Trophoblast cell (in vitro differentiated cells and primary cell): ENCODE measurements at regions not wholly inside any gene's neighbourhood (a gene's known extent, or its start where the extent isn't known, plus 50 kb on each side); places are given as distances from the start of the nearest gene placed in this dataset.
"Not testable (repeated sequence)": the region's sequence is repeated elsewhere in the genome, so short reads cannot be mapped to it uniquely, and the experiment has no call there.

Experiments
- DNase-seq, 2 donors: peaks; one replicate each; pipeline ENCODE4 v3.0.0-alpha.2; 2016
- H2AFZ ChIP-seq: 2 replicates; pipeline ENCODE4 v1.6.1; 2013; ENCODE audit warnings: low read length, moderate library complexity, mild to moderate bottlenecking; ENCODE audit not compliant: insufficient read depth, poor library complexity
- H2AK5ac ChIP-seq: 2 replicates; pipeline ENCODE4 v1.6.1; 2013; ENCODE audit warnings: mild to moderate bottlenecking, low read length
- H2BK120ac ChIP-seq: 2 replicates; pipeline ENCODE4 v1.6.1; 2013; ENCODE audit warnings: low read length, mild to moderate bottlenecking, moderate library complexity; ENCODE audit not compliant: insufficient read depth, poor library complexity
- H2BK12ac ChIP-seq: 2 replicates; pipeline ENCODE4 v1.6.1; 2013; ENCODE audit warnings: mild to moderate bottlenecking, low read length, moderate library complexity
- H2BK5ac ChIP-seq: 2 replicates; pipeline ENCODE4 v1.6.1; 2013; ENCODE audit warnings: low read length, low read depth, moderate library complexity, mild to moderate bottlenecking; ENCODE audit not compliant: poor library complexity
- H3K14ac ChIP-seq: 2 replicates; pipeline ENCODE4 v1.6.1; 2013; ENCODE audit warnings: mild to moderate bottlenecking, low read length
- H3K18ac ChIP-seq: 2 replicates; pipeline ENCODE4 v1.6.1; 2013; ENCODE audit warnings: mild to moderate bottlenecking, low read length
- H3K23ac ChIP-seq: 2 replicates; pipeline ENCODE4 v1.6.1; 2013; ENCODE audit warnings: low read length
- H3K27ac ChIP-seq: 2 replicates; pipeline ENCODE4 v1.5.1; 2013; ENCODE audit warnings: low read depth, mild to moderate bottlenecking, inconsistent platforms, low read length, moderate library complexity
- H3K27me3 ChIP-seq: 2 replicates; pipeline ENCODE4 v1.6.1; 2013; ENCODE audit warnings: inconsistent platforms, mild to moderate bottlenecking, low read length, moderate library complexity; ENCODE audit not compliant: insufficient read depth
- H3K36me3 ChIP-seq, 2 experiments: 1 replicate in 1 of 2; 2 replicates in 1 of 2; pipeline ENCODE4 v1.6.1; 2013; ENCODE audit warnings: low read length in 2 of 2, mild to moderate bottlenecking in 2 of 2, moderate library complexity in 1 of 2; ENCODE audit not compliant: insufficient read depth in 2 of 2, control insufficient read depth in 1 of 2
- H3K4ac ChIP-seq: 2 replicates; pipeline ENCODE4 v1.6.1; 2013; ENCODE audit warnings: low read depth, mild to moderate bottlenecking, low read length, moderate library complexity
- H3K4me1 ChIP-seq, 2 experiments: 1 replicate in 1 of 2; 2 replicates in 1 of 2; pipeline ENCODE4 v1.6.1; 2013; ENCODE audit warnings: low read length in 2 of 2, mild to moderate bottlenecking in 2 of 2, moderate library complexity in 1 of 2; ENCODE audit not compliant: insufficient read depth in 2 of 2, control insufficient read depth in 1 of 2
- H3K4me2 ChIP-seq: 2 replicates; pipeline ENCODE4 v1.6.1; 2013; ENCODE audit warnings: inconsistent platforms, mild to moderate bottlenecking, low read length, moderate library complexity
- H3K4me3 ChIP-seq: 2 replicates; pipeline ENCODE4 v1.5.1; 2013; ENCODE audit warnings: mild to moderate bottlenecking, low read depth, low read length, inconsistent platforms
- H3K79me1 ChIP-seq: one replicate; pipeline ENCODE4 v1.6.1; 2013; ENCODE audit warnings: low read length
- H3K79me2 ChIP-seq: 2 replicates; pipeline ENCODE4 v1.6.1; 2013; ENCODE audit warnings: low read length, mild to moderate bottlenecking; ENCODE audit not compliant: control insufficient read depth, insufficient read depth, poor library complexity
- H3K9ac ChIP-seq: 2 replicates; pipeline ENCODE4 v1.6.1; 2013; ENCODE audit warnings: mild to moderate bottlenecking, low read length
- H3K9me3 ChIP-seq: 2 replicates; pipeline ENCODE4 v1.6.1; 2013; ENCODE audit warnings: low read depth, mild to moderate bottlenecking, control low read depth, inconsistent platforms, low read length; ENCODE audit not compliant: insufficient read depth
- H4K12ac ChIP-seq: 2 replicates; pipeline ENCODE4 v1.6.1; 2013; ENCODE audit warnings: low read depth, mild to moderate bottlenecking, low read length, moderate library complexity
- H4K8ac ChIP-seq: 2 replicates; pipeline ENCODE4 v1.6.1; 2013; ENCODE audit warnings: low read depth, mild to moderate bottlenecking, low read length, moderate library complexity
- H4K91ac ChIP-seq: one replicate; pipeline ENCODE4 v1.6.1; 2013; ENCODE audit warnings: low read depth, mild to moderate bottlenecking, low read length, moderate library complexity
- WGBS: extraction: QIAGEN DNeasy Blood & Tissue Kit; methylation state at CpG from one replicate; pipeline ENCODE4 v1.1.7; 2013; ENCODE audit warnings: missing lambda C conversion rate; ENCODE audit not compliant: insufficient read length, insufficient coverage; ENCODE audit errors: extremely low coverage; 5-methylcytosine and 5-hydroxymethylcytosine counted together

DNA sequence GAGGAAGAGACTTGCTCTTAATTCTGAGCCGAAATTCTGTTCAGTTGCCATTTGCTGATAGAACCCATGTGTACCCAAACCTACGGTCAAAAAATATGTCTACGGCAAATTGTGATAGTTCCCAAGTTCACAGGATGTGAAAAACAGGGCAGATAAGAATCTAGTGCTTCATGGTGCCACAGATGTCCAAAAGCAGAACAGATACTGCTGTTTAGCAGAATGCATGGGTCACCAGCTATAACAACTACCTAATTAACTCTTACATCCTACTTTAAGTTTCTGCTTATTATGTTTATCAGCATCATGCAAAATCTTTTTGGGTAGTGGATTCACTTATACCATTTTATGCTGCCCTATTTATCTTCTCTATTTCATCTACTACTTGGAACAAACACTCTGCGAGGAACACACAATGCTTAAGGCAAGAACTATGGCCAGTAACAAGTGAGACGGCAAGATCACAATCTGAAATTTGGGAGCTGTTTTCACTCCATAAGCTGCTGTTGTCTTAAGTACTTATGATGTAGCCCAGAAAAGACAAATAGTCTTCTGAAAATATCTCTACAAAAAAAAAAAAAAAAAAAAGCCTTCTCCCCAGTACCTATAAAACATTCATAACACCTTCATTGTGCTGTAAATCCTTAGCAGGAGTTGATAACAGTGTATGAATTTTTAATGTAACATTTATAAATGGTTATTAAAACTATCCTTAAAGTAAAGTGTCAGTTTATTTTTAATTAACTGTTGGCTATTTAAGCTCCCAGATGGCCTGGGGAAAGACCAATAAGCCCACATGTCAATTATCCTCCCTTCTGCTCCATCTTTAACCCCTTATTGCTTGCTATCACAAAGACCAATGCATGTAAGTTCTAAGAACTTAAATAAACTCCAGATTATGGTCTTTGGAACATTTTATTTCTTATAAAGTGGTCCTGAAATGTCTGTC, 232.3 kb downstream of the TLR4 start:
- H2BK12ac ChIP-seq: no peak overlapping the region
- DNase-seq: no peak
- H3K36me3 ChIP-seq: no peaks in the 10 kb centered on the region
- H2BK120ac ChIP-seq: no peak overlapping the region
- no peak overlapping the region for H3K14ac ChIP-seq
- no peak overlapping the region for H4K91ac ChIP-seq
- H3K27me3 ChIP-seq: no peaks in the 10 kb centered on the region
- H3K4me1 ChIP-seq: peaks cover 0 to 8% of the 10 kb centered on the region in 2 experiments
- no peak overlapping the region for H4K12ac ChIP-seq
- H3K4me2 ChIP-seq: no peak overlapping the region
- no peak overlapping the region for H2AK5ac ChIP-seq
- peaks cover 2% of the 10 kb centered on the region for H3K79me1 ChIP-seq
- no peak overlapping the region for H3K4me3 ChIP-seq
- H2AFZ ChIP-seq: no peak overlapping the region
- H3K9ac ChIP-seq: no peak overlapping the region
- peak overlapping the region; percentile 75 for H3K27ac ChIP-seq
- H3K18ac ChIP-seq: no peak overlapping the region
- no peaks in the 10 kb centered on the region for H3K9me3 ChIP-seq
- H3K23ac ChIP-seq: no peak overlapping the region
- no CpG with 5 or more reads among the region's 5 CpGs for WGBS
- no peak overlapping the region for H2BK5ac ChIP-seq
- H3K79me2 ChIP-seq: no peaks in the 10 kb centered on the region
- H3K4ac ChIP-seq: no peak overlapping the region
- no peak overlapping the region for H4K8ac ChIP-seq

DNA sequence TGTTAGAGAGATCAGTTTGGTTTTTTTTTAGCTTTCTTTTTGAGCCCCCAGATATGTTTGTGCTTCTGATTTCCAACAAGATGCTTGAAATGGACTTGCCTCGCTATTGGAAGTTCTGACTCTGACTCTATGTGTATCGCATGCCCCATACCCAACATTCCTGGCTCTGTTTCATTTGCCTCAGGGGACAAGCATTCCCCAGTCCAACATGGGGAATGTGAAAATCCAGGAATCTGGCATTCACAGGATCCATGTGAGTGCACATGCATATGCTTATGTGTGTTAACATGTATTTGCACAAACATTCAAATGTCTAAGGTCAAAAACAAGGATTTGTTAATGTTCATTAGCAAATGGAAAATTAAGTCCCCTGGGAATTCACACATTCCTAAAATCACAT, 233.9 kb downstream of the TLR4 start:
- H4K8ac ChIP-seq: no peak overlapping the region
- peak in 1 of 2 donors; percentile 2 for DNase-seq
- no peak overlapping the region for H3K14ac ChIP-seq
- no peak overlapping the region for H2BK120ac ChIP-seq
- H3K4ac ChIP-seq: no peak overlapping the region
- WGBS: no CpG with 5 or more reads among the region's 2 CpGs
- no peak overlapping the region for H3K4me2 ChIP-seq
- H3K79me2 ChIP-seq: no peaks in the 10 kb centered on the region
- H2AFZ ChIP-seq: no peak overlapping the region
- H2BK12ac ChIP-seq: no peak overlapping the region
- H3K18ac ChIP-seq: no peak overlapping the region
- H3K36me3 ChIP-seq: no peaks in the 10 kb centered on the region
- no peak overlapping the region for H4K91ac ChIP-seq
- no peak overlapping the region for H3K23ac ChIP-seq
- no peak overlapping the region for H2BK5ac ChIP-seq
- H4K12ac ChIP-seq: no peak overlapping the region
- H3K4me1 ChIP-seq: peaks cover 0 to 8% of the 10 kb centered on the region in 2 experiments
- H3K9ac ChIP-seq: no peak overlapping the region
- no peaks in the 10 kb centered on the region for H3K27me3 ChIP-seq
- no peak overlapping the region for H2AK5ac ChIP-seq
- peak overlapping the region; percentile 79 for H3K27ac ChIP-seq
- H3K79me1 ChIP-seq: peaks cover 2% of the 10 kb centered on the region
- H3K9me3 ChIP-seq: no peaks in the 10 kb centered on the region
- H3K4me3 ChIP-seq: no peak overlapping the region

DNA sequence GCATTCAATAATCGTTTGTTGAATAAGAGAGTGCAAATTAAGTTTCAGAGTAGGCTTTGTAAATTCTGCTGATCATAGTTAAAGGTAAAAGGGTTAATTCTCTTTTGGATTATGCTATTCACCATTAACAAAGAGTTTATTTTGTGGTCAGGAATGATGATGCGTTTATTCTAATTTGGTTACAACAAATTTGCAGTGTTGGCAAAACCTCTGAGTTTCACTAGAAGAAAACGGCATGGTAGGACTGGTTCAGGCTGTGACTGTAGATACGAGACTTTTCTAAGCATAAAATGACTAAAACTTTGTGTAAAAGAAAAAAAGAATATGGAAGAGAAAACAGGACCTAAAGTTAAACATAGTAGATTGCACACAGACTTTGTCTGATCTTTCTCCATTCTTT, 234.7 kb downstream of the TLR4 start:
- no peak overlapping the region for H2AFZ ChIP-seq
- H3K36me3 ChIP-seq: no peaks in the 10 kb centered on the region
- H2BK5ac ChIP-seq: no peak overlapping the region
- H3K4me1 ChIP-seq: peaks cover 0 to 8% of the 10 kb centered on the region in 2 experiments
- no peak overlapping the region for H2BK120ac ChIP-seq
- H3K9me3 ChIP-seq: no peaks in the 10 kb centered on the region
- H4K8ac ChIP-seq: no peak overlapping the region
- H3K79me2 ChIP-seq: no peaks in the 10 kb centered on the region
- no peak overlapping the region for H3K27ac ChIP-seq
- DNase-seq: no peak
- no peak overlapping the region for H3K4me2 ChIP-seq
- H2AK5ac ChIP-seq: no peak overlapping the region
- H3K27me3 ChIP-seq: no peaks in the 10 kb centered on the region
- H4K91ac ChIP-seq: no peak overlapping the region
- H3K9ac ChIP-seq: no peak overlapping the region
- peaks cover 2% of the 10 kb centered on the region for H3K79me1 ChIP-seq
- no peak overlapping the region for H3K14ac ChIP-seq
- H3K4me3 ChIP-seq: no peak overlapping the region
- H3K23ac ChIP-seq: no peak overlapping the region
- H4K12ac ChIP-seq: no peak overlapping the region
- no CpG with 5 or more reads among the region's 4 CpGs for WGBS
- H3K18ac ChIP-seq: no peak overlapping the region
- no peak overlapping the region for H2BK12ac ChIP-seq
- H3K4ac ChIP-seq: no peak overlapping the region

DNA sequence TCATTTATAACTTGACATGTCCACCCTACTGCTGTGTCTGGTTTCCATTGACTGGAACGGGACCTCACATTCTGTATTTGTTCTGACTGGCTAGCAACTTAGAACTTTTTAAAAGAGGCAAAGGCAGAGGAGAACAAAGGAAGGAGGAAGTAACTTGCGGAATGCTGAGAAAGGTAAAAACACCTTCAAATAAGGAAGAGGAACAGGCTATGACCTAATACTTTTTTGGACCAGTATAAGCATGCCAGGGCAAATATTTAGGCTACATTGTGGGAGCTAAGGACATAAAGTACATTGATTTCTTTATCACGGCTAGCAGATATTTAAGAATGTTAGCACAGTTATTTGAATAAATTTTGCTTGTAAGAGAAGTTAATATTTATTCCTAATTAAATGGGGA, 240.5 kb downstream of the TLR4 start:
- not testable (repeated sequence) for H4K91ac ChIP-seq, H3K4me3 ChIP-seq, H4K12ac ChIP-seq, H3K79me1 ChIP-seq, H2BK120ac ChIP-seq, H4K8ac ChIP-seq, H3K27me3 ChIP-seq, DNase-seq, H3K14ac ChIP-seq, H3K79me2 ChIP-seq, H3K4ac ChIP-seq, H2AK5ac ChIP-seq, H3K23ac ChIP-seq, H3K4me2 ChIP-seq, H3K9ac ChIP-seq, H3K36me3 ChIP-seq, H3K4me1 ChIP-seq, H3K27ac ChIP-seq, H2AFZ ChIP-seq, H2BK12ac ChIP-seq, H3K9me3 ChIP-seq, H3K18ac ChIP-seq, H2BK5ac ChIP-seq
- WGBS: no CpG with 5 or more reads among the region's 3 CpGs
